ENCODE measurements at regions not wholly inside any gene's neighbourhood (a gene's known extent, or its start where the extent isn't known, plus 50 kb on each side); places are given as distances from the start of the nearest gene placed in this dataset.
A peak's percentile ranks its signal among the peaks of the same experiment; 100 is the strongest.
"Not testable (repeated sequence)": the region's sequence is repeated elsewhere in the genome, so short reads cannot be mapped to it uniquely, and the experiment has no call there.

- not testable (repeated sequence) for H3K9me3 ChIP-seq (ENCODE audit: severe bottlenecking); H3K27ac ChIP-seq; H3K4me3 ChIP-seq (ENCODE audit: low read depth, low read length); H3K36me3 ChIP-seq; DNase-seq; H3K27me3 ChIP-seq (ENCODE audit: insufficient read depth, low read depth, severe bottlenecking)
Observed at GRCh38 chr9:65566018-65566417, 109.7 kb upstream of the ZNG1E start.

GRCh38 chr9:65519018-65519417, 156.7 kb upstream of the ZNG1E start:
- H3K36me3 ChIP-seq; H3K9me3 ChIP-seq (ENCODE audit: severe bottlenecking); H3K4me3 ChIP-seq (ENCODE audit: low read depth, low read length); H3K27ac ChIP-seq; H3K27me3 ChIP-seq (ENCODE audit: insufficient read depth, low read depth, severe bottlenecking): not testable (repeated sequence)
- peak; percentile 76 for DNase-seq

- not testable (repeated sequence) for H3K27me3 ChIP-seq (ENCODE audit: insufficient read depth, low read depth, severe bottlenecking); H3K27ac ChIP-seq; DNase-seq; H3K4me3 ChIP-seq (ENCODE audit: low read depth, low read length); H3K36me3 ChIP-seq; H3K9me3 ChIP-seq (ENCODE audit: severe bottlenecking)
Observed at GRCh38 chr9:65514465-65514864, 161.3 kb upstream of the ZNG1E start.

GRCh38 chr9:65507897-65508296, 167.8 kb upstream of the ZNG1E start:
- H3K36me3 ChIP-seq; H3K9me3 ChIP-seq (ENCODE audit: severe bottlenecking); H3K27me3 ChIP-seq (ENCODE audit: insufficient read depth, low read depth, severe bottlenecking); H3K4me3 ChIP-seq (ENCODE audit: low read depth, low read length); DNase-seq; H3K27ac ChIP-seq: not testable (repeated sequence)

- not testable (repeated sequence) for H3K36me3 ChIP-seq; H3K9me3 ChIP-seq (ENCODE audit: severe bottlenecking); DNase-seq; H3K4me3 ChIP-seq (ENCODE audit: low read depth, low read length); H3K27me3 ChIP-seq (ENCODE audit: insufficient read depth, low read depth, severe bottlenecking); H3K27ac ChIP-seq
Observed at GRCh38 chr9:65504686-65505085, 171.0 kb upstream of the ZNG1E start.

- H3K36me3 ChIP-seq; DNase-seq; H3K27ac ChIP-seq; H3K27me3 ChIP-seq (ENCODE audit: insufficient read depth, low read depth, severe bottlenecking); H3K9me3 ChIP-seq (ENCODE audit: severe bottlenecking); H3K4me3 ChIP-seq (ENCODE audit: low read depth, low read length): not testable (repeated sequence)
Observed at GRCh38 chr9:65503696-65504095, 172.0 kb upstream of the ZNG1E start.

GRCh38 chr9:65482890-65483289, 192.8 kb upstream of the ZNG1E start:
- not testable (repeated sequence) for H3K27ac ChIP-seq; H3K4me3 ChIP-seq (ENCODE audit: low read depth, low read length); H3K9me3 ChIP-seq (ENCODE audit: severe bottlenecking); DNase-seq; H3K27me3 ChIP-seq (ENCODE audit: insufficient read depth, low read depth, severe bottlenecking); H3K36me3 ChIP-seq

GRCh38 chr9:65481291-65481690, 194.4 kb upstream of the ZNG1E start:
- not testable (repeated sequence) for H3K36me3 ChIP-seq; H3K27ac ChIP-seq; H3K4me3 ChIP-seq (ENCODE audit: low read depth, low read length); H3K9me3 ChIP-seq (ENCODE audit: severe bottlenecking); H3K27me3 ChIP-seq (ENCODE audit: insufficient read depth, low read depth, severe bottlenecking); DNase-seq

GRCh38 chr9:65474891-65475290, 189.9 kb upstream of the FOXD4L5 start:
- H3K9me3 ChIP-seq (ENCODE audit: severe bottlenecking); DNase-seq: not testable (repeated sequence)

GRCh38 chr9:65473059-65473822, 188.2 kb upstream of the FOXD4L5 start:
- H3K4me3 ChIP-seq (ENCODE audit: low read depth, low read length); H3K27me3 ChIP-seq (ENCODE audit: insufficient read depth, low read depth, severe bottlenecking); H3K27ac ChIP-seq; H3K36me3 ChIP-seq; DNase-seq; H3K9me3 ChIP-seq (ENCODE audit: severe bottlenecking): not testable (repeated sequence)

More at GRCh38 chr9:65474891-65475290, 189.9 kb upstream of the FOXD4L5 start:
- H3K36me3 ChIP-seq; H3K27ac ChIP-seq; H3K27me3 ChIP-seq (ENCODE audit: insufficient read depth, low read depth, severe bottlenecking); H3K4me3 ChIP-seq (ENCODE audit: low read depth, low read length): not testable (repeated sequence)

GRCh38 chr9:65471106-65471505, 186.1 kb upstream of the FOXD4L5 start:
- not testable (repeated sequence) for H3K27ac ChIP-seq; H3K9me3 ChIP-seq (ENCODE audit: severe bottlenecking); DNase-seq; H3K27me3 ChIP-seq (ENCODE audit: insufficient read depth, low read depth, severe bottlenecking); H3K36me3 ChIP-seq; H3K4me3 ChIP-seq (ENCODE audit: low read depth, low read length)

- not testable (repeated sequence) for H3K27me3 ChIP-seq (ENCODE audit: insufficient read depth, low read depth, severe bottlenecking); H3K27ac ChIP-seq; DNase-seq; H3K9me3 ChIP-seq (ENCODE audit: severe bottlenecking); H3K36me3 ChIP-seq; H3K4me3 ChIP-seq (ENCODE audit: low read depth, low read length)
Observed at GRCh38 chr9:65466911-65467734, 182.1 kb upstream of the FOXD4L5 start.
